Retinal pigment epithelial cell (primary cell): ENCODE measurements at regions not wholly inside any gene's neighbourhood (a gene's known extent, or its start where the extent isn't known, plus 50 kb on each side); places are given as distances from the start of the nearest gene placed in this dataset.
"Not testable (repeated sequence)": the region's sequence is repeated elsewhere in the genome, so short reads cannot be mapped to it uniquely, and the experiment has no call there.

Source experiments
- DNase-seq: peaks from one replicate; pipeline ENCODE4 v3.0.0-alpha.2; 2010; ENCODE audit warnings: low read depth
- H3K4me3 ChIP-seq: 2 replicates; pipeline ENCODE4 v1.5.1; 2011; ENCODE audit warnings: mild to moderate bottlenecking, low read length, control low read depth, moderate library complexity
- CTCF ChIP-seq: conservative IDR thresholded peaks from 2 replicates; pipeline ENCODE4 v1.5.1; 2011; ENCODE audit warnings: low read depth, low read length, control low read depth, inconsistent platforms

- H3K4me3 ChIP-seq, result no peak overlapping the region
- no peak for TF ChIP-seq CTCF
These were observed 647.5 kb upstream of the VRK2 start for GRCh38 chr2:57399057-57399456.

DNA sequence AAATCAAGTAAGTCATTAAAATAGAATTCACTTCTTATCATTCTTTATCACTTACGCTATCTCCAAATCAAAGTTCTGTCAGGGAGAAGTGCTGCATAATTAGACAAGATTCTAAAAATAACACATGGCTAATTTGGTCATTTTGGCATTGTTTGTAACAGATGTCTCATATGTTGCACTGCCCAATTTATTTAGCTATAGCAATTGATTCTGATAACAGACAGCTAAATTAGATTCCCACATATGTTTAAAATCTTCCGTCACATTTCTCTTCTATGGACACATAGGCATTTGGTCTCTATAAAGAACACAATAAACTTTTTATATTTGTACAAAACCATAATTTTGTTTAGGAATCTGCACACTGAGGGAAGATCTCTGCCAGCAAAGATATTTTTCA, 644.5 kb upstream of the VRK2 start:
- TF ChIP-seq CTCF, result no peak
- H3K4me3 ChIP-seq, result no peak overlapping the region
- DNase-seq, result no peak

More at GRCh38 chr2:57399057-57399456, 647.5 kb upstream of the VRK2 start:
- DNase-seq, result no peak

DNA sequence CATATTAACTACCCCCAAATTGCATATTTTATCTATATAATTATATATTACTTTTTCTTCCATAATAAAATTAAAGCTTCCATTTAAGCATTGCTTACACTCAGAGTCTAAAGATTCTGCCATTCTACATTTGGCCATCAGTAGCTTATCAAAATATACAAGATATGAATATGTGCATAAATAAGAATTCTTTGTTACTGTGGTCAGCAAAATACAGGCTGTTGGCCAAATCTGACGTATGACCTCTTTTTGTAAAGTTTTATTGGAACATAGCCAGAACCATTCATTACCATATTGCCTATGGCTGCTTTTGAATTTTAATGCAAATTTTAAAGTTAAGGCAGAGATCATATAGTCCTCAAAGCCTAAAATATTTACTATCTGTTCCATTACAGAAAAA, 643.9 kb upstream of the VRK2 start:
- H3K4me3 ChIP-seq, result no peak overlapping the region
- no peak for TF ChIP-seq CTCF
- DNase-seq, result no peak

GRCh38 chr2:57407772-57408201, 638.8 kb upstream of the VRK2 start:
- TF ChIP-seq CTCF, result no peak
- H3K4me3 ChIP-seq, result no peak overlapping the region
- no peak for DNase-seq

- no peak overlapping the region for H3K4me3 ChIP-seq
- no peak for TF ChIP-seq CTCF
- DNase-seq, result no peak
These were observed 638.0 kb upstream of the VRK2 start for GRCh38 chr2:57408587-57408986.

DNA sequence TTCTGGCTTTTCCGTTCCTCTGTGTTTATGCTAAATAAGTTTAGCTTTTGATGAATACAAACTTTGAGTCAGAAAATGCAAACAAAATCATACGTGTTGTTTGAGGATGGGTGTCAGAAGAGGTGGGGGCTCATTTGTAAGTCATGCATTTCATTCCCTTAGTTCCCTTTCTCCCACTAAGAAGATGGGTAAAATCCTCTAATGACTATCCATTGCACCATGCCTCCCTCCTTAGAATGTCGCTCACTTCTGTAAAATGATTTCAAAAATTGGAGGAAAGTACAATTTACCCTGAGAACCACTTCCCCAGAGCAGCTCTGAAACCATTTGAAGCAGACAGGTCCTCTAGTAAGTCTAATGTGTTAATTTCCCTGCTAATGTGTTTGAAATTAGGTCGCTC, 629.6 kb upstream of the VRK2 start:
- DNase-seq, result no peak
- TF ChIP-seq CTCF, result no peak
- no peak overlapping the region for H3K4me3 ChIP-seq

DNA sequence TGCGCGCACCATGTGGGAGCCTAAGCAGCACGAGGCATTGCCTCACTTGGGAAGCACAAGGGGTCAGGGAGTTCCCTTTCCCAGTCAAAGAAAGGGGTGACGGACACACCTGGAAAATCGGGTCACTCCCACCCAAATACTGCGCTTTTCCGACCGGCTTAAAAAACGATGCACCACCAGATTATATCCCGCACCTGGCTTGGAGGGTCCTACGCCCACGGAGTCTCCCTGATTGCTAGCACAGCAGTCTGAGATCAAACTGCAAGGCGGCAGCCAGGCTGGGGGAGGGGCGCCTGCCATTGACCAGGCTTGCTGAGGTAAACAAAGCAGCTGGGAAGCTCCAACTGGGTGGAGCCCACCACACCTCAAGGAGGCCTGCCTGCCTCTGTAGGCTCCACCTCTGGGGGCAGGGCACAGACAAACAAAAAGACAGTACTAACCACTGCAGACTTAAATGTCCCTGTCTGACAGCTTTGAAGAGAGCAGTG, 627.7 kb upstream of the VRK2 start:
- DNase-seq, H3K4me3 ChIP-seq: not testable (repeated sequence)

- H3K4me3 ChIP-seq, result no peak overlapping the region
- no peak for TF ChIP-seq CTCF
- DNase-seq, result no peak
These were observed 616.8 kb upstream of the VRK2 start for GRCh38 chr2:57429831-57430230.
